GM20431 (cell line): ENCODE measurements at regions not wholly inside any gene's neighbourhood (a gene's known extent, or its start where the extent isn't known, plus 50 kb on each side); places are given as distances from the start of the nearest gene placed in this dataset.

Experiments used
- in situ Hi-C: fragments of 300-500 bp; cut with MseI, MboI; formaldehyde crosslinking; loops from one replicate; pipeline ENCODE4 v1.15.0; 2020; ENCODE audit warnings: low sequenced_read_pairs; ENCODE audit not compliant: unreplicated experiment

DNA sequence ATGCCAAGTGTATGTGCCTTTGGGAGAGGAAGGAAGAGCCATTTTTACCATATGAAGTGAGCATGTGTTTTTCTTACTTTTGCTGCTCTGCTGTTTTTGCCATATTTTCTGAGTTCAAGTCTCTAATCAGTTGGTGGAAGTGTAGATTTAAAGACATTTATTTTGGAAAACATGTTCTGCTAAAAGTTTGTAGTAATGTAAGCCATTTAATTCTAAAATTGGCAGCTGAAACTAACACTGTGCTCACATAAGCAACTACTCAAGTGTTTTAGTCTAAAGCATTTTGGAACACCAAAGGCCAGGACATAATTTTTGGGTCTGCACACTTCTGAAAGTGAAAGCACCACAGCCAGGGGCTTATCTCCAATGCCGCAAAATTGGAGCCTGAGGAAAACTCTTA, 363.4 kb upstream of the ZNF608 start:
- in situ Hi-C loops, result no loop called here

DNA sequence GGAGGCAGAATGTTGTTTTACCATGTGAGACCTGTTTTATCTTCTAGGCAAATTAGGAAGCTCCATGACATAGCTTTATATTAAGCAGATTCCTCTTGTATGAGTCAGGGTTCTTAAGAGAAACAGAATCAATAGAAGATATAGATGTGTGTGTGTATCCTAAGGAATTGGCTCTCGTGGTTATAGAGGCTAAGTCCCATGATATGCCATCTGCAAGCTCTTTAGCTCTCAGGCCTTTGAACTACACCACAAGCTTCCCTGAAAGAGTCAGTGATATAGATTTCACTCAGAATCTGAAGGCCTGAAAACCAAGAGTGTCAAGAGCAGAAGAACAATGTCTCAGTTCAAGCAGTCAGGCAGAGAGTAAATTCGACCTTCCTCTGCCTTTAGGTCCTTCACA, 365.8 kb upstream of the ZNF608 start:
- in situ Hi-C loops, result no loop called here

DNA sequence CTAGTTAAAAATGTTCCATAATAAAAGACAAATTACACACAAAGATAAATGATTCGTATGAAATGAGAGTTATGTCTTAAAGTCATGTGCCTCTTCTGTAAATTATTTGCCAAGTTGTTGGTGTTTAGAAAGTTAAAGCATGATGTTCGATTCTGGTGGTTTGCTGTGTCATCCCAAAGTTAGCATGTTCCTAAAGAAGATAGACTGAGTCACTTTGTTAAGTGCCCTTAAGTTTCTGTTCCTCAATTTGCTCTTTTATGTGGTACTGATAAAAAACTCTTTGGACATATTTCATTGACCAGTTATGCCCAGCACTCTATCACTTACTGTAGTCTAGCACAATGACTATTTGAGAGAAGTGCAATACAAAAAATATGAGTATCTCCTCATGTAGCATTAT, 366.9 kb upstream of the ZNF608 start:
- in situ Hi-C loops, result no loop called here

DNA sequence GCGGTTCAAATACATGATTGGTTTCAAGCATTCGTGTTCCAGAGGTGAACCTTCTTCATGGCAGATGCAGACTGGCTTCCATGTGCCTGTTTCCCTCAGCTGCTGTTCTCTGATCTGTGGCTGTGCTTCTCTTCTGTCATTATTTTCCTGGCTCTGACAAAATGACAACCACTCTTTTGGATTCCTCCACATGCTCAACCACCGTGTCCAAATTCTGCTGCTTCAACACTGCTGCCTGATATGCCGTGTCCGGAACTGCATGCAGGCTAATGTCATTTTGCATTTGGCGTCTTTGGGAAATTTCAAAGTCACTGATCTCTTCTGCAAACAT, 368.7 kb upstream of the ZNF608 start:
- in situ Hi-C loops, result no loop called here

DNA sequence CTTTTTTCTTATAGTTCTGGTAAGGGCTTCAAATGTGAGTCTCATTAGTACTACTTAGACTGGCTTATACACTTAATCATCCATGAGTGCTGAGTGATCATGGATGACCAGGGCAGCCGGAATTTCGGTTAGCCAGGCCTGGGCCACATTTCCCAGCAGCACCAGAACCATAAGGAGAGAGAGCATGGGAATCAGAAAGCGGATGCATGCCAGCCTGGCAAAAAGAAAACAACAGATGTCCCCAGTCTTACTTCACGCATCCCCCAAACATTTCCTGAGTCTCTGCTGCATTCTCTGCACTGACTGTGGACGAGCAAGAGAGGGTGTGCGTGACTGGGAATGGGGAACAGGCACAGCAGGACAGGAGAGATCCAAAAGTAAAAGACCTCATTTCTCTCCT, 371.1 kb upstream of the ZNF608 start:
- in situ Hi-C loops, result no loop called here

DNA sequence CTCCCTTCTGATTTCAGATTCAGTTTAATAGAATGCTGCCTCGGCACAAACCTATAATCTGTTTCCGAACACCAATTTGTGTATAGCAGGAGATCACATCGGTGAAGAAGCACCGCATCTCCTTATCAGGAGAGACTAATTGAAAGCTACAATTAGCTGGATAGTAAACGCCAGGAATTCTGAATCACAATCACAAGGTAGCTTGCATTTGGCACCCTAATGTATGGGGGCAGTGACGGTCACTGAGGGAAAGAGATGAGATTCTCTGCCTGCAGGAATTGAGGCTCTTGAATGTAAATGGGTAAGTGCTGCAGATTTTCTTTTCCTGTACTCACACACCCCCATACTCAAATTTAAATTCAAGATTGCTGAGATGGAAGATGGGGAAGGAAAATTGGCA, 373.6 kb upstream of the ZNF608 start:
- in situ Hi-C loops, result no loop called here

DNA sequence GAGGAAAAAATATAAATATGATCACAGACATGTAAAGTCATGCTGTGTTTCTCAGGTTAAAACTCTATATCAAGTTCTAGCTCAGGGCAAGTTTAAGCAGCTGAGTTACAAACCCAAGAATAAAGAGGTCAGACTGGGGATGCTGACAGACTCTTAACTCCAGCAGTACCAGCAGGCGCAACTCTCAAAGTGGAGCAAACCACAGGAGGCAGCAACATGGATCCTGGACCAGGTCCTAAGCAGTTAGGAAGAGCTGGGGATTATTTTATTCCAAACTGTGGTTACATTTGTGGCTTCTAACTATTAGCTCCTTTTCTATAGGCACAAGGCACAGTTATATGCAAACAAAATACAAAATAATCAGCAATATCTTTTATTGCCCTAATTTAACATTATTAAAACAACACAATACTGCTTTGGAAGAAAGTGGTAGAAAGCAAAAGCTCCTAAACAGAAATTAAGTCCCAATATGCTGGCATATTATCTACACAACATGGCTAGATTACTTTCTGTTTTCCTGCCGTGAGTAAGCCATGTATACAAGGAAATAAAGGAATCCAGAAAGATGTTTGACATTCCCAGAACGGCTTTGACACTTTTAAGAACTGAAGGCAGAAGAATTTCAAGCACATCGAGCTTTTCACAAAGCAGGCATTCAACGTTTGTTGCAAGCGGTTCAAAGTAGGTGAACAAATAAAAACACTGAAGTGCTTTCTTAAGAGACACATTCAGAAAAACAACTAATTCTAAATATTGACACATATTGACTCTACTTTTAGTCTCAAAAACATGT, 378.8 kb upstream of the ZNF608 start:
- in situ Hi-C loops, result no loop called here

DNA sequence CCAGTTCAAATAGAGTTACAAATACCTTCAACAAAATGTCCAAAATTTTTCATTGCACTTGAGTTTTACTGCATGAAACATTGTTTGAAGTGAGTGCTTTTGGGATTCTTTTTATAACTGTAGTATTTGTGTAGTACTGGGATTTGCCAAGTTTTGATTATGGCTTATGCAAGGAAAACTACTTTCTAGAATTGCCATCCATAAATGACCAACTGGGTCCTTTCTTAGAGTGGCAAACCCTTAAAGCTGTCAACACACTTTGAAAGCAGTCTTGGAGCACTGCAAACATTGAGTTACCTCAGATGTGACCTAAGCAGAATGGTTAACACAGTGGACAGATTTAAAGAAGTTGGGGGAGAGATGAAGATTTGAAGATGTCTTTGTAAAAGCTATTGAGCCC, 379.6 kb upstream of the ZNF608 start:
- in situ Hi-C loops, result no loop called here

DNA sequence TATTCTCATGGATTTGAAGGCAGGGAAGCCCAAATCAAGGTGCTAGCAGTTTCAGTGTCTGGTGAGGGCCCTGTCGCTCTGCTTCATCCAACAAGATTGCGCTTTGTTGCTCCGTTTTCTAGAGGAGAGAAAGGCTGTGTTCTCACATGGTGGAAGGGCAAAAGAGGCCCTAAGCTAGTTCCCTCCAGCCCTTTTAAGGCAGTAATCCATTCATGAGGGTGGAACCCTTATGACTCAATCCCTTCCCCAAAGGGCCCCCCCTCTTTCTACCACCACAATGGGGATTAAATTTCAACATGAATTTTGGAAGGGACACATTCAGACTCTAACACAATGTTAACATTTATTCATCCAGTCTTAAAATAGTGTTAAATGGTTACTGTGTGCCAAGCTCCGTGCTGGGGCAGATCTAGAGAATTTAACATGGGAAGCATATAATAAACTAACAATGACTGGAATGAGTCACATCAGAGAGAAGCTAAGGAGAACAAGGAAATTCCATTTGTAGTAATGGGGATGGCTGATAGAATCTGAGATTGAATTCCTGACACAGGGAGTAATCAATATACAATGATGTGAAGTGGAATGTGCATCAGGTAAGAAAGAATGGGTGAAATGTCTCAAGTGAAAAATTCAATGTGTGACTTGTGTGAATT, 382.8 kb upstream of the ZNF608 start:
- in situ Hi-C loops, result no loop called here

DNA sequence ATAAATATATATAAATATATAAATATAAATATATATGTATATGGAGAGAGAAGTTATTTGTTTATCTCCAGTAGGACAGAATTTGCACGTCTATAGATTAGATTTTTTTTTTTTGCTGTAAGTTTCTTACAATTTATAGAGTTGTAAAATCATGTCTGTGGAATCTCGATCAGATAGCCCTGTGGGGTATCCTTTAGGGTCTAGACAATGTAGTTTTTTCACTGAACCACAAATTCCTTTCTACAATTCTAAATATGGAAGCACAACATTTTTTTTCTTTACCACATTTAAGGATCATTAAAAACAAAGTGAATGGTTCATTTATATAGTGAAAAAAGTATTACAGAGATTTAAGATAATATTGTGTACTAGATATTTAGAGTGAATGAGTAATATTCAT, 384.2 kb upstream of the ZNF608 start:
- in situ Hi-C loops, result no loop called here

DNA sequence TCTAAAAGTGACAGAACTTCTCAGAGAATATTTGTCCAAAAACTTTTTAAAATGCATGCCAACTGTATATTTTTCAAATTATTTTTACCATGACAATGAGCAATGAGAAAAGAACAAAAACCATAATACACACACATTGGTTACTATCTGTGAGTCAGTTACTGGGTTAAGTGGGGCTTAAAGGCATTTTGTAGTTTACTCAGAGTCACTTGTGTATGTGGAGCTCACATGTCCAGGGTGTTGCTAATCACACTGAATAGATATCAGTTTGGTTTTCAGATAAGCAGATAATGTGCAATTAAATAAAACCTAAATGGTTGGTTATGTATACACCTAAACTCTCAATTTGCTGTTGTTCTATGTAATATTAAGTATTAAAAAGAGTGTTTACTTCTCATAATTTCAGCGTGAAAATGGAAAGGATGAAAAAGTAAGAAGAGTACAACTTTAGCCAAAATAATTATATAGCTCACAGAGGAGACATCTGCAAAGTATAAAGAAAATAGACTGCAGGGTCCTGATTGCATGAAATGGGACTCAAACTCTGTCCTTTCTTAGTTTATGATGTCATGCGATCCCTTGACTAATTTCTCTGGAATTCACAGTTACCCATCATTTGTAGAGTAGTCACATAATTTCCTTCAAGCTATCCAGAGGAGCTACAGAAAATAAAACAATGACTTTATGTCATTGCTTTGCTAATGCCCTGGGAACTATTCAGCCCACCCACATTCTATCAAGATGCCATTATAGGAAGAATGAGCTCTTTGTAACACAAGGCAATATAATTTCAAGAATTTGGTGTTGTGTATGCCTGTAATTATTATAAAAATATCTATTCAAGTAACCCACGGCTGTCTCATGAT, 388.0 kb upstream of the ZNF608 start:
- in situ Hi-C loops, result no loop called here

DNA sequence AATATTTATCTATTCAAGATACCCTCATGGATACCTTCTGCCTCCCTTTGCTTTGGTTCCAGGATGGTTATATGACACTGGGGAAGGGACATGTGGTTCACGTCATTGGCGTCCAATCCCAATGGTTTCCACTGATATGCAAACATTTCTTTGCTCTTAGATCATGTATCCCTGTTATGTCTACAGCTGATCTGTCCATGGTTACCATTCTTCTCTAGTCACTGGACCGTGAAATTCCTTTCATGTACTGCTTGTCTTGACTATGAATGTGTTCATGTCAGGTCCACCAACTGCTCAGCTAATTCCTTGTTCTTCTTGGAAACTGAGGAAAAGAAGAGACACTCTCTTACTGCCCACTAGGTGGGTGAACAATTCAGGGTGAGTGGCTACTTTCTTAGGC, 391.1 kb upstream of the ZNF608 start:
- in situ Hi-C loops, result no loop called here

DNA sequence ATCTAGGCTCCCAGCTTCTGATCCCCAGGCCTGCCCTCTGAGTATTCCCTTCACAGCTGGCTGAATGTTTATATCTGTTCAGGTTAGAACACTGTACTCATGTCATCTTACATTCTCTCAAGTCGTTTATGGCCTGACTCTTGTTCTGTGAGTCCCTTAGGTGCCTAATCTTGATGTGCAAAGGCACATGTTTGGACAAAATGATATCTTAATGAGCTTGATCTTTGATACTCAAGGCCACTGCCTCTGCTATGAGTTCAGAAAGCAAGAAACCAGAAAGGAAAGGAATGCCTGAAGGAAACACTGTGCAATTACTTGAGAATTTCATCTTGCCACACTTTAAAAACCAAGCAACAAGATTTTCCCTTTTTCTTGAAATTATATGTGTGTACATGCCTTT, 391.8 kb upstream of the ZNF608 start:
- in situ Hi-C loops, result no loop called here

DNA sequence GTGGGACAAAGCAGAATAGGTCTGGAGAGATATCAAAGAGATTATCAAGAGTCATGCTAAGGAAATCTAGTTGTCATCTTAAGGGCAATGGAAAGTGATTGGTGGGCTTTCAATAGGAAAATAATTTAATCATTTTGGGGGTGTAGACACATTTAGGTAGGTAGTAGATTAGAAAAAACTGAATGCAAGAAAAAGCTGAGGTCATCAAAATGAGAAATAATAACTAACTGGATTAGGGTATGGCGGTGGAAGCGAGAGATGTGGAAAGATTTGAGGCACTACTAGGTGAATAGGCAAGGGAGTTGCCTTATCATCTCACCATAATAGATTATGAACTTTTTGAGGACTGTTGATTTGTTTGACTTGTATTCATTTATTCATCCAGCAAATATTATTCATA, 393.2 kb upstream of the ZNF608 start:
- in situ Hi-C loops, result no loop called here

DNA sequence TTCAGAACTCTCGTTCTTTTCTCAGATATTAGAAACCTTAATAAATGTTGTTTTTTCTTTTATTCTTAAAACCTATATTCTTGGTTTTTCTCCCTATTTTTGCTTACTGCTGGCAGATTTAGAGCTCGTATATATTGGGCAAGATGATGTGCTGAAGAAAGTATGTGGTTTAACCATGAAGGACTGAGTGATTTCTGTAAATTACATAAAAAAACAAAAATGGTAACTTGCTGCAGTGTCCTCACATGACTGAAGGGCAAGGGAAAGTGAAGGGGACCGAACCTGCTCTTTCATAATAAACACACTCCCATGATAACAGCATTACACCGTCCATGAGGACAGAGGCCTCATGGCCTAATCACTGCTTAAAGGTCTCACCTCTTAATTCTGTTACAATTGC, 393.8 kb upstream of the ZNF608 start:
- in situ Hi-C loops, result no loop called here

DNA sequence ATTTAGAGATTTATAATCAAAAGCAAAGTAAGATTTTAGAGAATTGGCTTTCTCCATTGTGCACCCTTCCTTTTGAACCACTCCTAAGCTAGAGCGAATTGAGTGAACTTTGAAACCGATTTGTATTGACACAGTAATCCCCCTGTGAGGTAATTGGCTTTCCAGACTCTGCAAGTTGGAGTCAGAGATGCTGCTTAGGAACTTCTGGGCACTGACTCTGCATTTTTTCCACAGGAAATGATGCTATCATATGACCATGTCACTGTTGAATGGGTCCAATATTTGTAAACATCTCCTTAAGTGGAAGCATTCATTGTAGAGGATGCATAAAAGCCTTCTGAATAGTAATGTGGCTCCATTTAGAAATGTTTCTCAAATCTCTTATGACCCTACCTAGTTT, 394.4 kb upstream of the ZNF608 start:
- in situ Hi-C loops, result no loop called here

DNA sequence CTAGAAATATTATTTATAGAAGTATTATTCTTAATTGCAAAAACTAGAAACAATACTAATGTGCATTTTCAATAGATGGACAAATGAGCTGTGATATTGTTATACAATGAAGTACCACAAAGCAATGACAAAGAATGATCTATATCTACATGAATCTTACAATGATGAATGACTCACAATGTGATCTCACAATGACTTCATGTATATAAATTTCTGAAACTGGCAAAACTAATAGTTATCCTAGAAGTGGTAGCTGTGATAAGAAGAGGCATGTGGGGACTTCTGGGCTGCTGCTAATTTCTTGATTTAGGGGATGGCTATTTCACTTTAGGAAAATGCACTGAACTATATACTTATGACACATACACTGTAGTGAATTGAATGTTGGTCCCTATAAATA, 396.0 kb upstream of the ZNF608 start:
- in situ Hi-C loops, result no loop called here

DNA sequence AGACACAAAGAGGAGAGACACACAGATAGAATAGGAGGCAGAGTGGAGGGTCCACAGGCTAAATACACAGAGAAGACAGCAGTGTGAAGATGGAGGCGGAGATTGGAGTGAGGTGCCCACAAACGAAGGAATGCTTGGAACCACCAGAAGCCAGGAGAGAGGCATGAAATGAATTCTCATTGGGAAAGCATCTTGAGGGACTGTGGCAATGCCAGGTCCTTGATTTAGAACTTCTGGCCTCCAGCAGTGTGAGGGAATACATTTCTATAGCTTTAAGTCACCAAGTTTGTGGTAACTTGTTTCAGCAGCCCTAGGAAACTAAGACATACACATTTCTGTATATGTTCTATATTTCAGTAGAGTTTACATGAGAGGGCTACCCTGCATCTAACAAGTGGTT, 396.6 kb upstream of the ZNF608 start:
- in situ Hi-C loops, result no loop called here

DNA sequence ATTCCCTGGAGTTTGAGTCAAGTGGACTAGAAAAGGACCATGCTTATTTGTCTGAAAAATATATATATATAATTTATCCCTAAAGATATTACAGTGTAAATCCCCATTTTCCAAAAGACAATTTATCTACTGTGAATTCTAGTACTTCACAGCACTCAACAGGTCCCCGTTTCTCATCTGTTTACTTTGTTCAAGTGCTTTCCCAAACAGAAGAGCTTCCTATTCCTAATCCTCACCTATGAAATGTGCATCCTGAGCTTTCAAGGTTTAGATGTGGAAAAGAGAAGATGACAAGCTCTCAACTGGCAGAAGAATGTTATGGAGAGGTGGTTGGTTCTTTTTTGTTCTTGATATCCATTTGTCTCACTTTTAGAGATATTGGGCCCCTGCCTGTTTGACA, 401.6 kb upstream of the ZNF608 start:
- in situ Hi-C loops, result no loop called here

DNA sequence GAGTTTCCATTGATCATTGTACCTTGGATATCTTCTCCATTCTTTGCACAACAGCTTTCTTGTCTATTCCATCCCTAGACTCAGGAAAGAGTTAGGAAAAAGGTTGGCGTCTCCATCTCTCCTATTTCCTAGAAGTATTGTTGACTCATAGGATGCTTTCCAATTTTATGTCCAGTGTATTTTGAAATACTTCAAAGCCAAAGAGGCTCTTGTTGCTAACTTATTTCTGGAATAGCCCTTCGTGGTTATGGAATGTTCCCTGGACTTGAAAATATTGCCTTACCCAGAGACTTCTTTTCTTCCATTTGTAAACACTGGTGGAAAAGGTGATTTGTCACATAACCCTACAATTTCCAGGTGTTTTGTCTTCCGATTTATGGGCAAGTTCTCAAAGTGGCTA, 402.3 kb upstream of the ZNF608 start:
- in situ Hi-C loops, result no loop called here

DNA sequence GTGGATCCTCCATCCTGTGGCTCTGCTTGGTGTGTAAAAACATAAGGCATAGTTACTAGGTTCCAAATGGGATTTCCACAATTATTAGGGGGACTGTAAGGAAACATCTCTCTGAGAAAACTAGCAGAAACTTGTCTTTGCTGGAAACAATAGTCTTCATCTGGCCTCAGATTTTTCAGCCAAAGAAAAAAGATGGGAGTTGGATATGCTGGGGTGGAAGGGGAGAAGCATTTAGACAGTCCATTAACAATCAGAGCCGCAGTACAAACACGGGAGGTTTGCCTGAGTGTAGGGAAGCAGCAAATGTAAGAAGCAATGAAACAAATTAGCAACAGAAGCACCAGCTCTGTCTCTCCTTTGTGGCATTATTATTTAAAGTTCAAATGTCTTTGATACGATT, 402.7 kb upstream of the ZNF608 start:
- in situ Hi-C loops, result no loop called here
